GM12872 (cell line): ENCODE measurements at regions not wholly inside any gene's neighbourhood (a gene's known extent, or its start where the extent isn't known, plus 50 kb on each side); places are given as distances from the start of the nearest gene placed in this dataset.

Source experiments
- CTCF ChIP-seq: IDR thresholded peaks from 3 replicates; pipeline ENCODE4 v1.5.1; 2011; ENCODE audit warnings: low read depth, mild to moderate bottlenecking, low read length, moderate library complexity; ENCODE audit not compliant: insufficient read depth

- no peak for TF ChIP-seq CTCF
Observed at GRCh38 chr13:61253105-61253877, 162.4 kb downstream of the PCDH20 start.

GRCh38 chr13:61252213-61252612, 163.4 kb downstream of the PCDH20 start:
- TF ChIP-seq CTCF: no peak

- TF ChIP-seq CTCF: no peak
Observed at GRCh38 chr13:61247149-61247936, 168.3 kb downstream of the PCDH20 start.

GRCh38 chr13:61246351-61246750, 169.3 kb downstream of the PCDH20 start:
- TF ChIP-seq CTCF: no peak

- TF ChIP-seq CTCF: no peak
Observed at GRCh38 chr13:61215601-61216000, 200.0 kb downstream of the PCDH20 start.

GRCh38 chr13:61215116-61215515, 200.5 kb downstream of the PCDH20 start:
- TF ChIP-seq CTCF: no peak

GRCh38 chr13:61214551-61214950, 201.1 kb downstream of the PCDH20 start:
- no peak for TF ChIP-seq CTCF
